ENCODE measurements at regions not wholly inside any gene's neighbourhood (a gene's known extent, or its start where the extent isn't known, plus 50 kb on each side); places are given as distances from the start of the nearest gene placed in this dataset.

- no peak for TF ChIP-seq CTCF (IDR thresholded peaks at IDR 0.05)
- no peak for TF ChIP-seq POLR2A (IDR thresholded peaks at IDR 0.05)
- TF ChIP-seq POLR2AphosphoS5 (IDR thresholded peaks at IDR 0.05) = no peak
These were observed 346.5 kb upstream of the FAT1 start for GRCh38 chr4:187070158-187070557.
